ENCODE measurements at regions not wholly inside any gene's neighbourhood (a gene's known extent, or its start where the extent isn't known, plus 50 kb on each side); places are given as distances from the start of the nearest gene placed in this dataset.

DNA sequence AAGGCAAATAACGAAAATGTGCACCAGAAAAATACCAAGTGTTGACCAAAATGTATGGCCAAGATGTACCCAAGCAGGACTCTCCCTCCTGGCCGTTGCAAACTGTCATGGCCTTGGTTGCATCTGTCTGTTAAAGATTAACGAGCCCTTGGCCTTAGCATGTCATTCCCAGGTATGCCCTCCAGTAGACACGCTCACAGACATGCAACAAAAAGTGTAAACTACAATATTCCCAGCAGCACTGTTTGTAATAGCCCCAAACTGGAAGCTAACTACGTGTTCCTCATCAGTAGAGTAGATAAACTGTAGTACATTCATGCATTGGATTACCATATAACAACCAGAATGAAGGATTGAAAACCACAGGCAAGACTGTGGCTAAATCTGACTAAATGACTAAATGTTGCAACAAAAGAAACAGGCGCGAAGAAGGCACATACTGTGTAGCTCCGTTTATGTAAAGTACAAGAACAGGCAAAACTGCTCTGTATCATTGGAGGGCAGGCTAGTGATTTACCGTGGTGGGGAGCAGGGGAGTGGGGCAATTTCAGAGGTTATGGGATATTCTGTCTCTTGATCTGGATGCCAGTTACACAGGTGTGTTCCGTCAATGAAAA, 232.8 kb upstream of the DIO3 start:
- no peak for DNase-seq

DNA sequence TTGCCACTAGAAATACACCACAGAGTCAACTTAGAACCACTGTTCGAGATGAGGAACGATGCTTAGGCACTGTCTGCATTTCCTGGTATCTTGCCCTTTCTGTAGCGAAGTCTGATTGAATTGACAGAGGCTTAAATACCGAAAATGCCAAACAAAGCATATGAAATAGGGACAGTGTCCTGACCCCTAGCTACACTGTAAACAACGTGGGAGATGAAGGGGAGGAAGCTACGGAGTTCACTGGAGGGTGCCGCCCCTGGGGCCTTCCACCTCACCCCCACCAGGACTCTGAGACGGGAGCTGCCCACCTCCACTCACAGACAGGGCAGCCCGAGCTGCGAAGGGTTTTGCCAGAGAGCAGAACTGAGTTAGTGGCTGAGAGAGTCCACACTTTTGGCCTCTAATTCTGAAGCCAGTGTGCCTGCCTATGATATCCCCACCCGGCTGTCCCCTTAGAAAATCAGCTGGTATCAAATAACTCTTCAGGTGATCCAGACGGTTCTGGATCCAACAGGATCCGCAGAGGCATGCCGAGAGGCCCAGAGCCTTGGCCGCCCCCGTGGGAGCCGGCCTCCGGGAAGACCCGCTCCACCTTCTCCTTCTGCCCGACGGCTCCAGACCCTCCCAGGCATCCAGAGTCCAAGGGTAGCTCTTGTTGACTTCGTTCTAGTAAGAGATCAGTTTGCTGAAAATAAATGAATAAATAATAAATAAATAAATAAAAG, 230.7 kb upstream of the DIO3 start:
- DNase-seq, result no peak

DNA sequence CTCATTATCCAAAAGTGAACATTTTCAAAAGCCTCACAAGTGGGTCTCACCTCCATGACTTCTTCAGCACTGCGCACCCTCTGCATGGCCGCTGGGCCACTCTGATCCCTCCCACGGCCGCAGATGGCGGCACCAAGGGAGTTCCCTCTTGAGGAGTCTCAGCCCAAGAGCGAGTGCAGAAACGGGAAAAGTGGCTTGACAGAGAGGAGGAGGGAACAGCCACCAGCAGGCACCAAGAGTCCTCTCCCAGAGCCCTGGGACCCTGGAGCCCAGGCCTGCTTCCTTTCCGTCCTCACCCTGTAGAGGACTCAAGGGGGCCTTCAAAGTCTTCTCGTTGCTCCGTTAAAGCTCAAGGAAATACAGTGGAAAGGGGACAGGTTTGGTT, 230.2 kb upstream of the DIO3 start:
- DNase-seq, result no peak

DNA sequence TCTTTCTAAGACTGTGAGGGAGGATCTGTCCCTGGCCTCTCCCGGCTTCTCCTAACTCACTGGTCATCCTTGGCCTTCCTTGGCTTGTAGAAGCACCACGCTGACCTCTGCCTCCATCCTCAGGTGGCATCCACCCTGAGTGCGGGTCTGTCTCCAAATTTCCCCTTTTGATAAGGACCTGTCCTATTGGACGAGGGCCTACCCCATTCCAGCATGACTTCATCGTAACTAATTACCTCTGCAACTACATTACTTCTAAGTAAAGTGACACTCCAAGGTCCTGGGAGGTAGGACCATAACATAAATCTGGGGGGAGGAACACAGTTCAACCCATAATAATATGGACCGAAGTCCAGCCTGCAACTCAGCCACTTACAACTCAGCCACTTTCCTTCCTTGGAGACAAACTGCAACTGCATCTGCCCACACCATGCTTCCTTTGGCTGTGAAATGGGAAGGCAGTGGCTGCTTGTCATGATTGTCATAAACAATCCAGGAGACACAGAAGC, 229.6 kb upstream of the DIO3 start:
- DNase-seq, result no peak

DNA sequence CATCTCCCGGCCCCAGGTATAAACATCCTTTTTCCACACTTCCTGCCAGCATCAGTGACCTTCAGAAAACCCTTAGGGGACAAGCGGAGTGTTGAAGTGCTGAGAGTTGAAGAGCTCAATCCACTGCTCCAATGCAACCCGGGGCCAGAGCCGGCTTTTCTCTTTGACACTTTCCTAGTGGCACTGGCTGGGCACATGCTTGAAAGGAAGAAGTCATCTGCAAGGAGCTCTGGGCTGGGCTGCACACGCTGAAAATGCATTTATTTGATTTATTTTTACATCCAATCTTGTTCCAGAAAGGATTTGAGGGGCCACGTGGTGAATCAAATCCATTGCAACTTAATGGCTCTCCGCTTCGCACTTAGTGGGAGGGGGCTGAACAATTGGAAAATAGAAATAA, 229.0 kb upstream of the DIO3 start:
- no peak for DNase-seq

DNA sequence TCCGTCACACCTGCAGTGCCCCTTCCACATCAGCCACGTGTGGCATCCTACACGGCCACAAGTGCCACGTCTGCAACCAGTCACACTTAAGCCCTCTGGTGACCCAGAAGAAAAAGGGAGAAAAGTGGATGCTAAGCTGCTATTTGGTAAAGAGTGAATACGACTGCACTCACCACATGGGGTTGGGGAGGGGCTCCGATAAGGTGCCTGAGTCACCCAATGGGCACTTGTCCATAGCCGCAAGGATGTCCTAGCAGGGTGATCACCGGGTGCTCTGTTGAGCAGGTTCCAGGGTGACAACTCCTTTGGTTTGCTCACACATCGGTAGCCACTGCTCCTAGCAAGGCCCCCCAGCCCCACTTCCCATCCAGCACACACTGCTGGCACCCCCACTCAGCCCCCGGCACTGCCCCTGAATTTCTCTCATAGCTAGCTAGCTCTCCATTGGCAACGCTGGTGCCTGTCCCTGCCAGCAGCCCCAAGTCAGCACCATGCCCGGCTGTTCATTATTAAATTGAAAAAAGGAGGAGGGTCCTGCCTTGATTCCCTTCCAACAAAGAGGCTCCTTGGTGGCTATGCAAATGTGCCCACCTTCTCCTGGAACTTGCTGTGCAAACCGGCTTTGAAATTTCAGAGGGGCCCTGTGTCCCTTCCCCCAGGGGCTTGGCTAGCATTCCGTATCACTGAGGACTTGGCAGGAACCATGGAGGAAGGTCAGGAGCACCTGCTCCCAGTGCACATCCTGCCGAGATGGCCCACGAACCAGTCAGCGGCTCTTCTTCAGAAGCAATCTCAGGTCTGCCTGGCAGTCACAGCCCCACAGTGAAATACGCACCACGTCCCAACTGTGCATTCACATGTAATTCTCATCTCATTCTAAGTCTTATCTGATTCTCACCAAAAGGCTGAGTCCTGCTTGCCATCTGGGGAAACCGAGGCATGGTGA, 227.7 kb upstream of the DIO3 start:
- DNase-seq, result no peak

DNA sequence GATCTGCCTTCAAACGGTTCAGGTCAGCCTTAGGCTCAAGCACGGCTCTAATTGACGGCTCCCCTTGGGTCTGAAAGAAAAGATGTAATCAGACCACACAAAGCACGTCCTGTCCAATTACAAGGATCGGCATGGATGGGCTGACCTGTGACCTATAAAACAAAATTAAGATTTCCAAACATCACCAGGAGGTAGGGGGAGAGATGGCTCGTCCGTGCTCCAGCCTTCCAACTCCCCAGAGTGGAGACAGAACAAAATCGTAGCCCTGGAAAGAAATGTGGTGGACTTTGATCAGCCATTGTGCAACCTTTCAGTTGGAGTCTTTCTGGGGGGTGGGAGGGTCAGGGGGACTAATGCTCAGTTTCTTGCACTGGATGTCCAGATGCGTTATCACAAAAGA, 226.6 kb upstream of the DIO3 start:
- DNase-seq, result no peak

DNA sequence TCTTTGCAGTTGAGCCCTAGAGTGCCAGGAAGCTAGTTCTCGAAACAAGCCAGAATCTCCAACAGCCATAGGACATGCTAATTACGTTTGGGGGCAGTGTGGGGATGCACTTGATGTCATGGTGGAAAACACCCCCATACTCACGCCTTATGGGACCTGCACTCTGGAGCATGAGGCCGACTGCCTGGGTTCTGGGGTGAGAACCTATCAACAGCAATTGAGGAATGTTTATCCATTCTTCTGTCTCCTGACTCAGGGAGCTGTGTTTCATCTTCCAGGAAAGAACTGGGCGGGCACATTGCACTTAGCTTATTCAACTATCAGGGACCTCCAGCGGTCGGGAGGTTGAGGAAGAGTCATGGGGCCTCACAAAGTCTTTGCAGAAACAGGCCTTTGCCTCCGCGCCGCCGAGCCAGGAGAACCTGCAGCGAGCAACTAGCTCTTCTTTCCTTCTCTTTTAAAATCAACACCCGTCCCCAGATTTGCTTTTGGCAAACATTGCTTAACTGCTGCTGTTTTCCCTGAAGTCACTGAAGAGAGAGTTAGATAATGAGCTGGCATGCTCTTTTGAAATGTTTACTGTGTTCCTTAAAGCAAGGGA, 226.1 kb upstream of the DIO3 start:
- DNase-seq, result no peak

DNA sequence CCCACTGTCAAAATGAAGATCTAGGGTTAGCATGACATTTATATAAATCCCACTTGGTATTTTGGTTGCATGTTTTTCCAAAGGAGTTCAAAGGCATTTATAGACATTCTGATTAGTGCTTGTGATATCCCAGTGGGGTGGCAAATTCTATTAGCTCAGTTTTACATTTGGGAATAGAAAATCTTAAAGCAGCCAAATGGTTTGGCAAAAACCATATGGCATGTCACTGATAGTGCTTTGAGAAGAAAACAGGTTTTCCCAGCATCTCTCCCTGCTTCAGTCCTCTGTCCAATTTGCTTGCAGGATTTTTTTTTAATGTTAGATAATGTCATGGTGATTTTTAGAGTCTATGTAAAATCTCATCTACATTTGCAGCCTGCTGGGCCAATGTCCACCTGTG, 225.1 kb upstream of the DIO3 start:
- DNase-seq, result no peak

DNA sequence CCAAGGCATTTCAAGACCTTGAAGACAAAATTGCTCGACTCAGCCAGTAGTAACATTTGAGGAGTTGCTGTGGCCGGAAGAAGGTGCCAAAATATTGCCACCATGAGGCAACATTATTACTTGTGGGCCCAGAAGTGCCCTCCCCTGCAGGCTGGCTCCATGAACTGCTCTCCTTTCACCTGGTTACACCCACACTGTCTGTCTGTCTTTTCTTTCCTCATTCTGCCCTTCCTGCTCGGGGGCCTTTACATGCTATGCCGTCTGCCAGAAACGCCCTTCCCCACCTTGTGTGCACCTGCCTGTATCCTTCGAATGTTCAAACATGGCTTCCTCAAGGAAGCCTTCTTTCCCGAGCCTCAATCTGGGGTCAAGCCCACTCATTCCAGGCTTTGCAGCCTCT, 224.2 kb upstream of the DIO3 start:
- DNase-seq, result no peak

DNA sequence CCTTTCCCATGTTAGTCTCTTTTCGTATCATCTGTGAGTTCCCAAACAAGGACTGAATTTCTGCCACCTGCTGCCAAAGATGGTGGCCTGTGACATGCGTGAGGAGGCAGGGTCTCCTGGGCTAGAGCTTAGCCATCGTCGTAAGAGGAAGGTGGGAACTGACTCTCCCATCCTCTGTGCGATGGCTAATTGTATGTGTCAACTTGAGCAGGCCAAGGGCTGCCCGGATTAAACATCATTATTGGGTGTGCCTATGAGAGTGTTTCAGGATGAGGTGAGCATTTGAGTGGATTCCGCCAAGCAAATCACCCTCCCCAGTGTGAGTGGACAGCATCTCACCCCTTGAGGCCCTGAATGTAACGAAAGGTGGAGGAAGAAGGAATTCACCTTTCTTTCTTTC, 220.7 kb upstream of the DIO3 start:
- no peak for DNase-seq

DNA sequence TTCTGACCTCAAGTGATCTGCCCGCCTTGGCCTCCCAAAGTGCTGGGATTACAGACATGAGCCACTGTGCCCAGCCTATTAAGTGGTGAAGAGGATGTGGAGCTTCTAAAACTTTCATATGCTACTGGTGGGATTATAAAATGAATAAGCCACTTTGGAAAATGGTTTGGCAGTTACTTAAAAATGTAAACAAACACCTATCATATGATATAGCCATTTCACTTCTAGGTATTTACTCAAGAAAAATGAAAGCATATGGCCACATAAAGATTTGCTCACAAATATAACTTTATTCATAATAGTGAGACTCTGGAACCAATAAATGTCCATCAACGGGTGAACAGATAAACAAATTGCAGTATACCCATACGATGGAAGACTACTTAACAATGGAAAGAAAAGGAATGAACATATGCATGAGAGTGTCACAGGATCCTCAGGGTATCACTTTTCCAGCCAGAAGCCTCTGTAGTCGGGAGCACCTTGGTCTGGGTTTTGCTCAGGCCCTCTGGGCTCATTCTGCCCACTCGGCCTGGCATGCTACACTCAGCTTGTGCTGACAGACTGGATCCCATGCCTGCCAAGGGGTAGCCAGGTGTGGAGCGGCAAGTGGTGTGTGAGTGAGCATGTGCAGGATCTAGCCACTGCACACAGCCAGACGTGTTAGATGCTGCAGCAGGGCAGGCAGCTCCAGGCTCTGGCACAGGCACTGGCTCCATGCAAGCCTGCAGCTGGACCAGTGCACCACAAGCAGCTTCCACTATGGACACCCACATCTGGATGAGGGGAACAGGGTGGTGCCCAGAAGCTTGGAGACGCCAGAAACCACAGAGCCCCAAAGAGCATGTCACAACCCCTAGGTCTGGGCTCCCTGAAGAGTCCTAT, 213.2 kb upstream of the DIO3 start:
- no peak for DNase-seq

DNA sequence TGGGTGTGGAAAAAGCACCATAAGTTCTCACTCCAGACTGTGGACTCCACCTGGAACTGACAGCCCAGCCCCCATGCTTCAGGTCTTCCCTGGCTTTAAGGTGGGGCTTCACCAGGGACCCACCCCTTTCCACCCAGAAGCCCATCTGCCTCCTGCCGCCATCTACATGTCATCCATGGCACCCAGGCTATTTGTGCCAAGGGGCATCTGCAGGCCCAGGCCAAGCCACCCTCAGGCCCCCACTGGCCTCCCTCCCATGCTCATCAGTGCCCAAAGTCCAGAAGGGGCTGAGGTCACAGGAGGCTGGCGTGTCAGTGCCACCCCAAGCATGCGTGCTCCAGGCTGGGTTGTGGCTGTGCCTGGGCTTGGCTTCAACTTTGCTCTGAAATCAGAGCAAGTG, 212.2 kb upstream of the DIO3 start:
- no peak for DNase-seq

DNA sequence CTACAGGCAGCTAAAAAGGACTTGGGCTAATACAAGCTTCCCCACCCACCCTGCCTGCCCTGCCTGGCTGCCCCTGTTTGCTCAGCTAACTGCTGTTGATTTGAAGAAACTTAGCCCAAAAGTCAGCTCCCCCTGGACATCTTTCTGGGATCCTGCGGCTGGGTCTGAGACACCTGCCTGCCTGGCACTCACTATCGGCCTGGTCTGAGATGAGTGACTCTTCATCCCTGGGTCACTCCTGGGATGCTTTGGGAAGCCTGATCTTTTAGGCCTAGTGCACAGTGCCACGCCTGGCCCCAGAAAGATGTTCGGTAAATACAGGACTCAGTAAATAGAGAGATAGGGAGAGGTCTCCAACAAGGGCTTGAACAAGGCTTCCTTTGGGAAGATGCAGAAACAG, 211.3 kb upstream of the DIO3 start:
- no peak for DNase-seq

DNA sequence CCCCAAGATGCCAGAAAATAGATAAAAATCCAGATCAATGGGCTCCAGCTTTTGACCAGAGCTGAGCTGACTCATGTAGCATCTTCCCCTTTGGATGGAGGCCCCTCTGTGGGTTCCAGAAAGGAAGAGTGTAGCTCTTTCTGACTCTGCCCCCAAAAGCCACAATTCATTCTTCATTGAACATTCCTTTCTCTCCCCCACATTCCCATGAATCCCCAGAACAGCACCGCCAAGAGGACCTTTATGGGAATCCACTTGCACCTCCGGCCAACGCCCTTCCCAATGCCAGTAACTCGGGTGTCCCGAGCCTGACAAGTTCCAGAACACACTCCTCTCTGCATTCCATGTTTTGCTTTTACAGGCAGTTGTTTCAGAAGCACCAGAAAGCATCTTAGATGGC, 210.6 kb upstream of the DIO3 start:
- no peak for DNase-seq

DNA sequence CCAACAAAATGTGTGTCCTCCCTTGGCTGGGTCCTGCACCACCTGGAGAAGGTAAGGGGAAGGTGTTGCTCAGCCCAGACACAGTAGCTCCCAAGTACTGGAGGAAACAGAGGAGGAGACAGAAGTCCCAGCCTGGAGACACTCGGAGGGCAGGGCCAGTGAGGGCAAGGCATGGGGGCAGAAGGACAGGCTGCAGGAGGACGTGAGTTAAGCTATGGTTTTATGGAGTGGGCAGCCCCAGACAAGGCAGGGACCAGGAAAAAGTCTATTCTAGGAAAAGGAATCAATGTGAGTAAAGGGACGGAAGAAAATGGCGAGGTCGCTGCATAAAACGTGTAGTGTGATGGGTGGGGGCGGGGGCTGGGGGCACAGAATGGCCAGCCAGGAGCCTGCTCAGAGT, 210.1 kb upstream of the DIO3 start:
- DNase-seq, result no peak

DNA sequence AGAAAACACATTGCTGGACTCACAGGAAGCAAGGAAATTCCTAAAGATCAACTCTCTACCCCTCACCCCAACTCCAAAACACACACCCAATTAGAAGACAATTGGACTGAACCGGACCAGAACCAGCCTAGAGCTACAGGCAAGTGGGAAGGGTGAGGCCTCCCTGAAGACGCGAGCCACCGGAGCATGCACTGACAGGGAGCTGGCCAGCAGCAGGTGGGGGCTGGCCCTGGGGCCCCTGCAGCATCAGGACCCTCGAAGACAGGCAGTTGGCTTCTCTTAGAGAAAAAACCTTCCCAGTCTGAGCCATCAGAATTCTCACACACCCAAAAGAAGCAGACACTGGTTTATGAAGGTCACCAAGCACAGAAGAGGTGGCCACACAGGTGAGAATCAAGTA, 209.5 kb upstream of the DIO3 start:
- DNase-seq, result no peak

DNA sequence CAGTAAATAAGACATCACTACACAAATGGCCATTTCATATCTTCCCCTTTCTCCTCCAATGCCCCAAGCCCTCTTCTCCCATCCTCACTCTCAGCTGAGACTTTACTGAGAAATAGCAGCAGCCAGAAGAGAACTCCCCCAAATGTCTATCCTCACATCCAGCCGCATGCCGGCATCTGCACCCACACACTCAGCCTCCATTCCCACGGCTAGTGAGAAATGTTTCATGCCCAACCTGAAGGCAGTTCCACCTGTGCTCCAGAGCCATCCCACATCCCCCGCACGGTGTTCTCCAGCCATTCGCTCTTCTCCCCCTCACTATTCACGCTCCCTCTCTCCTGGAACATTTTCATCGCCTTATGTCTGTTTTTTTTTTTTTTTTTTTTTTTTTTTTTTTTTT, 208.7 kb upstream of the DIO3 start:
- DNase-seq, result no peak

DNA sequence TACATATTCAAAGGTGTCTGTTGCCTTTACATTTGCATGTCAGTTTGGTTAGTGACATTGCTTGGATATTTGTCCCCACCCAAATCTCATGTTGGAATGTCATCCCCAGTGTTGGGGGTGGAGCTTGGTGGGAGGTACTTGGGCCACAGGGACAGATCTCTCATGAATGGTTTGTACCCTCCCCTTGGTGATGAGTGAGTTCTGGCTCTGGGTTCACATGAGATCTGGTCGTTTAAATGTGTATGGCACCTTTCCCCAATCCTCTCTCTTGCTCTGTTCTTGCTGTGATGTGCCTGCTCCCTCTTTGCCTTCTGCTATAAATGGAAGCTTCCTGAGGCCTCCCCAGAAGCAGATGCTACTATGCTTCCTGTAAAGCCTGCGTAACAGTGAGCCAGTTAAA, 207.9 kb upstream of the DIO3 start:
- no peak for DNase-seq

DNA sequence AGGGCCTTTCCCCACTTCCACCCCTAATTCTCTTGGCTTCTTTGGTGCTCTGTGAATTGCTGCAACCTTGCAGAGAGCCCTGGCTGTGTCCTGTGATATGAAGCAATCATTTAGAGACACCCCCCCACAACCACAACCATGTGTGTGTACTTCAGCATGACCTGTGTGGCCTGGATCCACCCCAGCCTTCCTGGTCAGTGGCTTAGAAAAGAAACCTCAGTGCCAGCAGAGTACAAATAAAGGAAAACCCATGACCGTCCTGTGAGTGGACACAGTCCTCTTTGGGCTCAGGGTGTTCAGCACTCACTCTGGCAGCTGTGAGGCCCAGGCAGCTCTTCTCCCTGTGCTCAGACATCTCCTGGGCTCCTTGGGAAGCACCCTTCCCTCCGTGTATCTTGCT, 206.6 kb upstream of the DIO3 start:
- DNase-seq, result no peak

DNA sequence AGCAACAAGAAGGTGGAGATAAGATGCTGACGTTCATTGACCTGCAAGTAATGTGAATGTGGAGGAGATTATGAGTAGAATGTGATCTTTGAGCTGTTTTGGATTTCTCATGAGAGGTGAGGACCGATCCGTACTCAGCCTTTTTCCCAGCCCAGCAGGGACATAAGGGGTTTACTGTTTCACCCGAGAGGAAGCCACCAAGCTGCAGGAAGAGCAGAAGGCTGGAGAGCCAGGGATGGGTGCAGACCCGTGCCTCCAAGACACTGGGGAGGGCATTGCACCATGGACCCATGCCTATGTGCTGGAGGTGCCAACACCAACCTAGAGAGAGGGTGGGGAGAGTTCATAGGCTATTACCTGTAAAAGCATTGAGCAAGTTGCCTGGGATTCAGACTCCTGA, 206.0 kb upstream of the DIO3 start:
- DNase-seq, result no peak

DNA sequence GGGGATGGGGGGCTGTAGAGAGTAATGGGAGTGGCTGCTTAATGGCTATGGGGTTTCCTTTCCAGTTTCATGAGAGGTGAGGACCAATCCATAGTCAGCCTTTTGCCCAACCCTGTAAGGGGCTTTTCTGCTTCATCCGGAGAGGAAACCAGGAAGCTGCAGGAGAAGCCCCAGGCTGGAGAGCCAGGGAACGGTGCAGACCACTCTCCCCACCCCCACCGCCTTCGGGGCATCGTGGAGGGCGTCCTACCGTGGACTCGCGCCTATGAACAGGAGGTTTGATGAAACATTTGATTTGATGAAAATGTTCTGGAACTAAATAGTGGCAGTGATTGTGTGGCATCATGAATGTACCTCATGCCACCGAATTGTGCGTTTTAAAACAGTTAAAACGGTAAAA, 204.3 kb upstream of the DIO3 start:
- no peak for DNase-seq
